CD4-positive, alpha-beta T cell treated with Interleukin-2 at 100 ng/mL for 4 hours (primary cell): ENCODE measurements at regions not wholly inside any gene's neighbourhood (a gene's known extent, or its start where the extent isn't known, plus 50 kb on each side); places are given as distances from the start of the nearest gene placed in this dataset.
"Not testable (repeated sequence)": the region's sequence is repeated elsewhere in the genome, so short reads cannot be mapped to it uniquely, and the experiment has no call there.

Experiments
- DNase-seq: peaks from one replicate; pipeline ENCODE4 v3.0.0-alpha.2; 2020; ENCODE audit warnings: low spot score

GRCh38 chr7:45407730-45408408, 166.3 kb upstream of the ADCY1 start:
- DNase-seq, result no peak

GRCh38 chr7:45408409-45408737, 165.8 kb upstream of the ADCY1 start:
- DNase-seq, result no peak

DNA sequence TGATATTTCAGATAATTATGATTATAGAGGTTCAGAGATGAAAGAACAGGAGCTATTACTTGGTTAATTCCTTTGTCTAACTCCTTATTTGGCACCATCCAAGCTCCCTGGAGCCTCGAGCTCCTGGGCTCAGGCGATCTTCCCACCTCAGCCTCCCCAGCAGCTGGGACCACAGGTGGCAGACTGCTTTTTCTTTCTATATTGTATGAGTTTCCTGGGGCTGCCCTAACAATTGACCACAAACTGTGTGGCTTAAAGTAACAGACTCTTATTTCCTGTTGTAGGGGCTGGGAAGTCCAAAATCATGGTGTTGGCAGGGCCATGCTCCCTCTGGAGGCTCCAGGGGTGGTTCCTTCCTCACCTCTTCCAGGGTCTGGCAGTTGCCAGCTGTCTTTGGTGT, 163.3 kb upstream of the ADCY1 start:
- DNase-seq, result no peak

DNA sequence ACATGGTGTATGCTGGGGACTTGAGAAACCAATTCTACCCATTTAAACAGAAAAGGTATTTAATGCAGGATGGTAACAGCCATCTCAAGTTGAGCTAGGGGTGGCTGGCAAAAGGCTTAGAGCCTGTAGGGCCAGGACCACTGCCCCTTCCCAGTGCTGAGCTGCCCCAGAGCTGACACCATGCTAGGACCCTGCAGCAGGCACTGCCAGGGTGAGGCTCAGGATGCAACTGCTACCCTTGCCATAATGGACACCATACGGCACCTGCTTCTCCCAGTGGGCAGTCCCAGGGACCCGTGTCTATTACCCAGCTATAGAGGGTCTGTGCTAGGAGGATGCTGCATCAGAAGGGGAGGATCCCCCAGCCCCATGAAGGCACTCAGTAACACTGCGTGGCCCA, 160.7 kb upstream of the ADCY1 start:
- DNase-seq, result no peak

DNA sequence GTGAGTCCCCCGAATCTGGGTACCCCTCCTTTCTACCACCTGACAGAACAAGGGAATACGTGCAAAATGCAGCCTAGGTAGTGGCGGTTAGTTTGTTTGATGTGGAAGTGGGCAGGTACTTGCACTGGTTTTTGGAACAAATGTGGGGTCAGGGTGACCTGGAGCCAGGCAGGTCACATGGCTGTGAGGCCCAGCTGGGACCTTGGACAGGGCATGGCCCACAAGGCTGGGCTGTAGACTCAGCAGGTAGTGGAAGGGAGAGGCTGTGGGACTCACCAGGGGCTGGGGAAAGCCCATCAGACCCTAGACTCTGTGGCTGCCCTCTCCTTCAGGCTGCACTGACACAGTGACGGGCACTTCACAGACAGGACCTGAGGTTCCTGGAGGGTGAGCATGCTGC, 159.9 kb upstream of the ADCY1 start:
- DNase-seq, result no peak

DNA sequence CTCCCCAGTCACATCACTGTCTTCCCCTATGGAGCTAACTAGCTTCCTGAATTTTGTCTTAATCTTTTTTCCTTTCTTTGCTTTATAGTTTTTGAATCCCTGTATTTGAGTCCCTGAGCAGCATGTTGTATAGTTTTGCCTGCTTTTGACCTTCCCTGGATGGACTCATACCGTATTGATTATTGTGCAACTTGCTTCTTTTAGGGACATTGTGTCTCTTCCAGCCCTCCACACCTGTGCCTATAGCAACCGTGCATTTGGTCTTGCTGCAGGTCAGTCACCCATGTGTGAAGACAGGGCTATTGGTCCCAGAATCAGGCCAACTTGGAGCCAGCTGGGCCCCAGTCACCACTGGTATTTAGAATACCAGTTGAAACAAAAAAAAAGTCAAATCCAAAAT, 158.9 kb upstream of the ADCY1 start:
- DNase-seq, result no peak

DNA sequence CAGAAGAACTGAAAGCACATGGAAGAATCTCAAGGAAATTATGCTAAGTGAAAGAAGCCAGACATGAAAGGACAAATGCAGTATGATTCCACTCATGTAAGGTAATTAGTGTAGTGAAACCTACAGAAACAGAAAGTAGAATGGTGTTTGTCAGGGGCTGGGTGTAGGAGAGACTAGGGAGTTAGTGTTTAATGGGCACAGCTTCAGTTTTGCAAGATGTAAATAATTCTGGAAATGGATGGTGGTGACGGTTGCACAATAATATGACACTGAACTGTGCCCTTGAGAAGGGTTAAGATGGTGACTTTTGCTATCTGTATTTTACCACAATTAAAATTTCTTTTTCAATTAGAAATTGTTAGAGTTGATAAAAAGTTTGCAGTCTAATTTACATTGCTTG, 157.3 kb upstream of the ADCY1 start:
- DNase-seq, result no peak

DNA sequence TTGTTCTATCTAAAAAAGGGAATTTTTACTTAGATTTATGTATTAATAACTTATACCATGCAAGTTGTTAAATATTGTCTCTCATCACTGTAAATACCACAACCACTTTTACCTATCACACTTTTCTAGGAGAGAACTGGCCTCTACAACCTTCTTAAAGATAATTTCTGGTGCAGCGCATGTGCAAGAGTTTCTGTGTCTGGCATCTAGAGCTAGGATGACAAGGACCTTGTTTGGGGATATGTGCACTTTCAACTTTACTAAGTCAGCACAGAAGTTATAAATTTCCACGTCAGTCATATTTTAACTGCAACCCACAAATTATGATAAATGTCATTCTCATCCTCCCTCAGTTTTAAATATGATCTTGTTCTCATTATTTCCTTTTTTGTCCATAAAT, 156.9 kb upstream of the ADCY1 start:
- DNase-seq, result no peak

- no peak for DNase-seq
Observed at GRCh38 chr7:45417735-45418134, 156.4 kb upstream of the ADCY1 start.

DNA sequence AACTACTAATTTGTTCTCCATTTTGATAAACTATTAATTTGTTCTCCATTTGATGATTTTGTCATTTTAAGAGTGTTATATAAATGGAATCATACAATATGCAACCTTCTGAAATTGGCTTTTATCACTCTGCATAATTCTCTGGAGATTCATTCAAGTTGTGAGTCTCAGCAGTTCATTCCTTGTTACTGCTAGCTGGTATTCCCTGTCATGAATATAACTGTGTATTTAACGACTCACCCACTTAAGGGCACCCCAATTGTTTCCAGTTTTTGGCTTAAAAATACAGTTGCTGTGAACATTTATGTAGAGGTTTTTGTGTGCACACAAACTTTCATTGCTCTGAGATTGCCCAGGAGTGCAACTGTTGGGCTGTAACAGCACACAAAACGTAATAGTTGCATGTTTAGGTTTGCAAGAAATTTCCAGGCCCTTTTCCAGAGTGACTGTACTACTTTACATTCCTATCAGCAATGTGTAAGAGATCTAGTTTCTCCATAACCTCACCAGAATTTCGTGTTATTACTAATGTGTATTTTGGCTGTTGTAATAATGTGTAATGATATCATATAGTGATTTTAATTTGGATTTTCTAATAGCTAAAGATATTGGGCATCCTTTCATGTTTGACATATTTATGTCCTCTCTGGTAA, 153.2 kb upstream of the ADCY1 start:
- no peak for DNase-seq

- no peak for DNase-seq
Observed at GRCh38 chr7:45421806-45422205, 152.4 kb upstream of the ADCY1 start.

GRCh38 chr7:45430397-45430796, 143.8 kb upstream of the ADCY1 start:
- no peak for DNase-seq

DNA sequence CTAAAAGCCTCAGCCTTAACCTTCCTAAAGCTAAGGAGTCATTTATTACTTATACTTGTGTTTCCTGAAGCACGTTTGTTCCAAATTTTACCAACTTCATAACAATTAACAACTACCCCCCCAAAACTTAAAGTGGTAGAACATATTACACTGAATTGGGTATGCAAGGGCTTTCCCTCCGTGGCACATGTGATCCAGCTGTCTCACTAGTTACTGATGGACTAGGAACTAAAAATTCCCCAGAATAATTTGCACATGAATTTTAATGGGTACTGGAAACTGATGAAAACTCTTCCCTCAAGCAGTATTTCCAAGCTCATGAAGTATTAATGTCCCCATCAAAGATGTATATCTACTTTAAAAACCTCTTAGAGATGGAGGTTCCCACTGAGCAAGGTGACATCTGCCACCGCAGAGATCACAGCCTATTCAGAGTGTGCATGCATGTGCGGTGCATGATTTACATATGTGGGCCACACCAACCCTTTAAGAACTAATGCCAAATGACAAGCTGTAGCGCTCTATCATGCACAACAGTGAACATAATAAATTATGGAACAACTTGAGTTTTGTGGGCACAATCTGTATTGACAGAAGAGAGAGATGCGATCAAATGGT, 139.9 kb upstream of the ADCY1 start:
- DNase-seq, result no peak

DNA sequence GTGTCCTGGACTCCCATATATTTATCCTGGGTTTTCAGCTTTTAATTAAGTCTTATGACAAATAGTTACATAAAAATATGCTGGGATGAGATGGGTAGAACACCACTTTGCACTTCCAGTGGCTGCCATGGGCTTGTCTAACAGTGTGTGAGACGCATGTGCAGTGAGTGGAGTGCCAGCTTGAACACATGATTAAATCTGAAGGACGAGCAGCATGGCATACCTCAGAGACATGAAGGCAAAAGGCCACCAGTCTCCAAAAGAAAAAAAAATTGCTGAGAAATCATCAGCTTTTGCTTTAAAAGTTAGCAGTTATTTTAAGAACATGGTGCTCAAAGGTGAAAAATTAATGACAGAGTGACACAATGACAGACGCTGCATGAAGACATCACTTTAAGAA, 139.0 kb upstream of the ADCY1 start:
- no peak for DNase-seq

GRCh38 chr7:45435846-45436245, 138.3 kb upstream of the ADCY1 start:
- DNase-seq, result no peak

- not testable (repeated sequence) for DNase-seq
Observed at GRCh38 chr7:45440776-45441175, 133.4 kb upstream of the ADCY1 start.

- DNase-seq, result no peak
Observed at GRCh38 chr7:45443263-45443662, 130.9 kb upstream of the ADCY1 start.

GRCh38 chr7:45446195-45446944, 127.8 kb upstream of the ADCY1 start:
- DNase-seq, result no peak

DNA sequence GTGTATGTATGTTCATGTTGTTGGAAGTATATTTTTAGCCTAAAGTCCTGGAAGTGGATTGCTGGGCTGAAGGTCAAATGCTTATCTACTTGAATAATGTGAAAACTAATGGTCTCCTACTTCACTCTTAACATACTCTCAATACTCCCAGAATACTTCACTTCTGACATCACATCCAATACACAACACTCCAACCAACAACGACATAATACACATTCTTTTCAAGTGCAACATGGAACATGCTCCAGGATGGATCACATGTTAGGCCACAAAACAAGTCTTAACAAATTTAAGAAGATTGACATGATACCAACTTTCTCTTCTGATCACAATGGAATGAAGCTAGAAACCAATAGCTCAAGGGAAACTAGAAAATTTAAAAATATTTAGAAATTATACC, 126.9 kb upstream of the ADCY1 start:
- DNase-seq, result no peak

DNA sequence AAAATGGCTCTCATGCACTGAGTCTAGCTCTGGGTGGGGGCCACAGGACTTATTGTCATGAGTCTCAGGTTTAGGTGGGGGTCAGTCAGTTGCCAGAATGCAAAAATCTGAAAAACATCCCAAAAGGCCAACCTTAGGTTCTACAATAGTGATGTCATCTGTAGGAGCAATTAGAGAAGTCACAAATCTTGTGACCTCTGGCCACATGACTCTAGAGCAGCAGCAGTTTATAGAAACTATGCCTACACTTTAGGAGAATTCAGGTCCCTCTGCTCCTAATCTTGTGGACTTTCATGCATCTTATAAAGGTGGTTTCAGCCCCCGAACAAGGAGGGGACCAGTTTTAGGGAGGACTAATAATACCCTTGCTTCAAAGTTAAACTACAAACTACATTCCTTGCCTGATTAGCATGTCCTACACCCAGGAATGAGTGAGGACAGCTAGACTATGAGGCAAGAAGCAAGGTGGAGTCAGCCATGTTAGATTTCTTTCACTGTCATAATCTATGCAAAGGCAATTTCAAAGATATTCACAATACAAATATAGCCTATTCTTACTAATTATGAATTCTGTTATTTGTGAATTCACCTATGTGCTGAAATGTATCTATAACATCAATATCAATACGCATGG, 123.5 kb upstream of the ADCY1 start:
- no peak for DNase-seq

- no peak for DNase-seq
Observed at GRCh38 chr7:45451342-45452035, 122.7 kb upstream of the ADCY1 start.

GRCh38 chr7:45454771-45455170, 119.4 kb upstream of the ADCY1 start:
- no peak for DNase-seq
